Prostate gland (tissue), 2 donors: ENCODE measurements at regions not wholly inside any gene's neighbourhood (a gene's known extent, or its start where the extent isn't known, plus 50 kb on each side); places are given as distances from the start of the nearest gene placed in this dataset.

ENCODE experiments used
- POLR2A ChIP-seq: fragments of 450-650 bp; IDR thresholded peaks from one replicate; pipeline ENCODE4 v1.6.1; 2016; ENCODE audit warnings: antibody characterized with exemption, mild to moderate bottlenecking
- POLR2AphosphoS5 ChIP-seq: sonication (generic); formaldehyde crosslinking; IDR thresholded peaks from one replicate; pipeline ENCODE4 v1.6.1; 2017; ENCODE audit warnings: antibody characterized with exemption
- TF ChIP-seq, protein P1 (sequence below), 4 experiments: fragments of 200-600 bp in 2 of 4; fragments of 450-650 bp in 2 of 4; sonication (generic) in 2 of 4; IDR thresholded peaks; 1 replicate in 3 of 4; 2 replicates in 1 of 4; pipeline ENCODE4 v1.5.1; 2016 to 2019; ENCODE audit warnings: antibody characterized with exemption in 4 of 4, mild to moderate bottlenecking in 2 of 4, moderate library complexity in 2 of 4

DNA sequence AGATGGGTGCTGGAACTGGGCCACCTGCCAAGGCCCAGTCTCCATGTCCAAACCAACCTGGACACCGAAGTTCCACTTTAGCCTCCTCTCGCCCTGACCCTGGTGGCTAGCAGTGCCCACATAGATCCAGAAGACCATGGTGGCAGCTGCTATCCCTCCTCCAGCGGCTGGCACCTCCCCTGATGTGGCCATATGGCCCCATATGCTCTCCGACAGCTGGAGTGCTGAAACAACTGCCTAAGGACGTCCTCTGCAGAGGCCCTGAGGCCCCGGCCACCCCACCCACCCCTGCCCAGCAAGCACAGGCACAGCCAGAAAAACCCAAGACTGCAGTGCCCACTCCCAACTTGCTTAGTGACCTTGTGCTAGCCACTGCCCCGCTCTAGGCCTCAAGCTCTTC is 182.3 kb upstream of the LINGO1 start:
- TF ChIP-seq, protein P1, sequence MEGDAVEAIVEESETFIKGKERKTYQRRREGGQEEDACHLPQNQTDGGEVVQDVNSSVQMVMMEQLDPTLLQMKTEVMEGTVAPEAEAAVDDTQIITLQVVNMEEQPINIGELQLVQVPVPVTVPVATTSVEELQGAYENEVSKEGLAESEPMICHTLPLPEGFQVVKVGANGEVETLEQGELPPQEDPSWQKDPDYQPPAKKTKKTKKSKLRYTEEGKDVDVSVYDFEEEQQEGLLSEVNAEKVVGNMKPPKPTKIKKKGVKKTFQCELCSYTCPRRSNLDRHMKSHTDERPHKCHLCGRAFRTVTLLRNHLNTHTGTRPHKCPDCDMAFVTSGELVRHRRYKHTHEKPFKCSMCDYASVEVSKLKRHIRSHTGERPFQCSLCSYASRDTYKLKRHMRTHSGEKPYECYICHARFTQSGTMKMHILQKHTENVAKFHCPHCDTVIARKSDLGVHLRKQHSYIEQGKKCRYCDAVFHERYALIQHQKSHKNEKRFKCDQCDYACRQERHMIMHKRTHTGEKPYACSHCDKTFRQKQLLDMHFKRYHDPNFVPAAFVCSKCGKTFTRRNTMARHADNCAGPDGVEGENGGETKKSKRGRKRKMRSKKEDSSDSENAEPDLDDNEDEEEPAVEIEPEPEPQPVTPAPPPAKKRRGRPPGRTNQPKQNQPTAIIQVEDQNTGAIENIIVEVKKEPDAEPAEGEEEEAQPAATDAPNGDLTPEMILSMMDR (IDR thresholded peaks at IDR 0.05), result no peak
- TF ChIP-seq POLR2A (no peak), POLR2AphosphoS5 (no peak)
